NB4 (cell line): ENCODE measurements at regions not wholly inside any gene's neighbourhood (a gene's known extent, or its start where the extent isn't known, plus 50 kb on each side); places are given as distances from the start of the nearest gene placed in this dataset.

Experiments
- DNase-seq: peaks from one replicate; pipeline ENCODE4 v3.0.0; 2010; ENCODE audit warnings: low read depth
- H3K4me3 ChIP-seq: one replicate; pipeline ENCODE4 v1.5.1; 2011; ENCODE audit warnings: mild to moderate bottlenecking, low read depth, low read length, moderate library complexity
- CTCF ChIP-seq: IDR thresholded peaks from one replicate; pipeline ENCODE4 v1.5.1; 2012; ENCODE audit warnings: low read depth, low read length
- MYC ChIP-seq: IDR thresholded peaks from 2 replicates; pipeline ENCODE4 v1.6.1; 2011; ENCODE audit warnings: low read depth, low read length
- POLR2A ChIP-seq: IDR thresholded peaks from 2 replicates; pipeline ENCODE4 v1.6.1; 2011; ENCODE audit warnings: mild to moderate bottlenecking; ENCODE audit not compliant: insufficient read length; ENCODE audit errors: extremely low read depth
- TF ChIP-seq, protein P1 (sequence below): IDR thresholded peaks from 2 replicates; pipeline ENCODE4 v1.6.1; 2011; ENCODE audit warnings: low read depth, low read length

GRCh38 chr12:105573574-105573973 lies 243.1 kb downstream of the C12orf75 start:
- DNase-seq: no peak
- TF ChIP-seq CTCF (no peak), MYC (no peak), POLR2A (no peak)
- TF ChIP-seq, protein P1, sequence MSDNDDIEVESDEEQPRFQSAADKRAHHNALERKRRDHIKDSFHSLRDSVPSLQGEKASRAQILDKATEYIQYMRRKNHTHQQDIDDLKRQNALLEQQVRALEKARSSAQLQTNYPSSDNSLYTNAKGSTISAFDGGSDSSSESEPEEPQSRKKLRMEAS: no peak
- H3K4me3 ChIP-seq: no peak overlapping the region

GRCh38 chr12:105574056-105574715 lies 243.7 kb downstream of the C12orf75 start:
- H3K4me3 ChIP-seq: no peak overlapping the region
- TF ChIP-seq CTCF (no peak), MYC (no peak), POLR2A (no peak)
- TF ChIP-seq, protein P1: no peak

DNA sequence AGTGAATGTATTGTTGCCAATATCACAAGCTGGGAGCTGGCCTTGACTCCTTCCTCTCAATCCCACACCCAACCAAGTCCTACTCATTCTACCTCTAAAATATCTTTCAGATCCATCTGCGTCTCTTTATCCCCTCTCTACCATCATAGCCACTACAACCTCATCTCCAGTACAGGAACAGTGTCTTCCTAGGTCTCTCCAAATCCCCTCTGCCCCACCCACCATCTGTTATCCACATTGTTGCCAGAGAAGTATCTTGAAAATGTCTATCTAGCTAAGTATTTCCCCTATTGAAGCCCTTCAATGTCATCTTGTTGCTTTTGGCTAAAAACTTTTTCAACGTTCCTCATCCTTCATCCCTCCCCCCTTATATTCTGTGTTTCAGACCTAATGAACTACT lies 244.7 kb downstream of the C12orf75 start:
- DNase-seq: no peak
- TF ChIP-seq CTCF: no peak
- TF ChIP-seq MYC: no peak
- TF ChIP-seq POLR2A: no peak
- TF ChIP-seq, protein P1: no peak
- H3K4me3 ChIP-seq: no peak overlapping the region

More at GRCh38 chr12:105574056-105574715, 243.7 kb downstream of the C12orf75 start:
- DNase-seq: no peak

DNA sequence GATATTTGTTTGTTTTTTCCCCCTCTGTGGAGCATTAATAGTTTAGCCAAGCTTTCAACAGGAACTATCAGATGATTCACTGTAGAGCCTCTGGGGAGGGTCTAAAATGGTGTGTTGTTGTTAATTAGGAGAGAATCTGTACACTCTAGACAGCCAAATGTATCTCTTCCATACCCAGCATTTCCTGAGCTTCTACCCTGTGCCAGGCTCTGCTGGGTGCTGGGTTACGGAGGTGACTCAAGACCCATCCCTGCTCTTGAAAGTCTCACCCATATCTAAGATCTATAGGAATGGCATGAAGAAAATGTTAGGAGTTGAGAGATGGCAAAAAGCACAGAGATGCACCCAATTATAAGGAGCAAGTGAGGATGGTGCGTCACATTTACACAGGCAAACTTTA lies 245.8 kb downstream of the C12orf75 start:
- no peak for DNase-seq
- no peak for TF ChIP-seq MYC
- TF ChIP-seq CTCF: no peak
- TF ChIP-seq, protein P1: no peak
- TF ChIP-seq POLR2A: no peak
- no peak overlapping the region for H3K4me3 ChIP-seq

GRCh38 chr12:105580821-105581352 lies 250.4 kb downstream of the C12orf75 start:
- TF ChIP-seq, protein P1: no peak
- no peak for TF ChIP-seq MYC
- TF ChIP-seq CTCF: no peak
- TF ChIP-seq POLR2A: no peak
- H3K4me3 ChIP-seq: no peak overlapping the region
- DNase-seq: no peak
